B cell (primary cell): ENCODE measurements at regions not wholly inside any gene's neighbourhood (a gene's known extent, or its start where the extent isn't known, plus 50 kb on each side); places are given as distances from the start of the nearest gene placed in this dataset.

ENCODE experiments used
- ATAC-seq: fragments of 200-7000 bp; cut with Tn5 transposase; one replicate; pipeline ENCODE4 v1.10.0; 2021; ENCODE audit warnings: low read depth, mild to moderate bottlenecking, moderate number of reproducible peaks, moderate library complexity
- CTCF ChIA-PET: fragments of 350-600 bp; sonication (Branson Sonifier 250); formaldehyde crosslinking; loops from one replicate; lab custom pipeline; 2021; ENCODE audit warnings: antibody characterized with exemption, inconsistent platforms; lab: Charles Lee
- POLR2A ChIA-PET: fragments of 350-600 bp; sonication (Branson Sonifier 250); formaldehyde crosslinking; loops from one replicate; lab custom pipeline; 2021; ENCODE audit warnings: antibody characterized with exemption; lab: Charles Lee
- DNase-seq: peaks from one replicate; pipeline ENCODE4 v3.0.0; 2013
- H2AFZ ChIP-seq: 2 replicates; pipeline ENCODE4 v1.6.1; 2012; ENCODE audit warnings: mild to moderate bottlenecking, low read depth, low read length; ENCODE audit not compliant: insufficient read depth, poor library complexity, severe bottlenecking
- H3K27ac ChIP-seq, 2 donors: 1 replicate in 1 of 2; 2 replicates in 1 of 2; pipeline ENCODE4 v1.5.1; 2012 to 2013; ENCODE audit warnings: low read length in 2 of 2, mild to moderate bottlenecking in 2 of 2, moderate library complexity in 1 of 2
- H3K27me3 ChIP-seq, 4 experiments: fragments of 200-600 bp in 1 of 4; sonication (generic) in 1 of 4; replicated peaks in 1 of 4; 1 replicate in 2 of 4; 2 replicates in 2 of 4; pipeline versions ENCODE4 v1.6.1 to v1.7.0; 2013 to 2016; ENCODE audit warnings: low read length in 3 of 4, mild to moderate bottlenecking in 2 of 4, mixed read lengths in 1 of 4, moderate library complexity in 1 of 4; ENCODE audit not compliant: insufficient read depth in 4 of 4, control insufficient read depth in 3 of 4; ENCODE audit errors: control extremely low read depth in 1 of 4
- H3K36me3 ChIP-seq, 2 experiments: replicated peaks in 1 of 2; 1 replicate in 1 of 2; 2 replicates in 1 of 2; pipeline versions ENCODE4 v1.6.1 to v1.7.1; 2013; ENCODE audit warnings: low read length in 1 of 2; ENCODE audit not compliant: insufficient read depth in 2 of 2, control insufficient read depth in 1 of 2; ENCODE audit errors: control extremely low read depth in 1 of 2, extremely low read depth in 1 of 2
- H3K4me1 ChIP-seq, 2 donors: fragments of 200-600 bp in 1 of 2; sonication (generic) in 1 of 2; 1 replicate in 1 of 2; 2 replicates in 1 of 2; pipeline versions ENCODE4 v1.5.1 to v1.6.1; 2013 to 2017; ENCODE audit warnings: low read length in 2 of 2; ENCODE audit not compliant: control insufficient read depth in 2 of 2, insufficient read depth in 2 of 2
- H3K4me2 ChIP-seq: replicated peaks from 2 replicates; pipeline ENCODE3; 2012; ENCODE audit warnings: mild to moderate bottlenecking, low read depth, low read length; ENCODE audit not compliant: poor library complexity, severe bottlenecking
- H3K4me3 ChIP-seq, 5 experiments: fragments of 200-600 bp in 1 of 5; sonication (generic) in 1 of 5; 1 replicate in 3 of 5; 2 replicates in 2 of 5; pipeline versions ENCODE4 v1.5.1 to v1.7.0; 2011 to 2016; ENCODE audit warnings: low read length in 4 of 5, mild to moderate bottlenecking in 4 of 5, low read depth in 2 of 5, control low read depth in 1 of 5, moderate library complexity in 1 of 5; ENCODE audit not compliant: insufficient read depth in 1 of 5; ENCODE audit errors: control extremely low read depth in 1 of 5, extremely low read depth in 1 of 5
- H3K79me2 ChIP-seq: fragments of 200-600 bp; sonication (generic); one replicate; pipeline ENCODE4 v1.6.0; 2016; ENCODE audit warnings: low read length; ENCODE audit not compliant: control insufficient read depth, insufficient read depth
- H3K9ac ChIP-seq: fragments of 200-600 bp; sonication (generic); 2 replicates; pipeline ENCODE4 v1.6.1; 2017; ENCODE audit warnings: mild to moderate bottlenecking, low read length, moderate library complexity
- H3K9me3 ChIP-seq, 3 donors: one replicate each; pipeline versions ENCODE4 v1.6.1 to v1.7.1; 2013; ENCODE audit warnings: low read length in 2 of 3; ENCODE audit not compliant: control insufficient read depth in 2 of 3, insufficient read depth in 1 of 3; ENCODE audit errors: control extremely low read depth in 1 of 3
- H4K20me1 ChIP-seq: 2 replicates; pipeline ENCODE4 v1.6.0; 2012; ENCODE audit warnings: mild to moderate bottlenecking, low read length; ENCODE audit not compliant: insufficient read depth, control insufficient read depth, poor library complexity, severe bottlenecking
- H3K27ac Mint-ChIP-seq: one replicate; pipeline ENCODE4 v1.8.0; 2021; ENCODE audit warnings: mixed read lengths
- H3K27me3 Mint-ChIP-seq: one replicate; pipeline ENCODE4 v1.8.0; 2021; ENCODE audit warnings: mixed read lengths
- H3K4me1 Mint-ChIP-seq: one replicate; pipeline ENCODE4 v1.8.0; 2021; ENCODE audit warnings: mixed read lengths
- H3K4me3 Mint-ChIP-seq: one replicate; pipeline ENCODE4 v1.8.0; 2021; ENCODE audit warnings: mixed read lengths
- H3K9me3 Mint-ChIP-seq: one replicate; pipeline ENCODE4 v1.8.0; 2022; ENCODE audit warnings: mixed read lengths; ENCODE audit not compliant: insufficient read depth
- CTCF ChIP-seq: fragments of 200-600 bp; IDR thresholded peaks from one replicate; pipeline ENCODE4 v1.8.0; 2022; ENCODE audit warnings: antibody characterized with exemption, mild to moderate bottlenecking
- EZH2 ChIP-seq: IDR thresholded peaks from 2 replicates; pipeline ENCODE4 v1.6.1; 2012; ENCODE audit warnings: borderline replicate concordance, low read depth, mild to moderate bottlenecking, moderate library complexity, low read length; ENCODE audit not compliant: insufficient read depth, poor library complexity, severe bottlenecking
- WGBS: methylation state at CpG from one replicate; pipeline ENCODE4 v1.1.5; 2013; ENCODE audit warnings: missing lambda C conversion rate; ENCODE audit not compliant: insufficient coverage; 5-methylcytosine and 5-hydroxymethylcytosine counted together
- intact Hi-C: fragments of 100-400 bp; cut with micrococcal nuclease; formaldehyde crosslinking; loops from one replicate; pipeline ENCODE4 v1.10.0; 2022

DNA sequence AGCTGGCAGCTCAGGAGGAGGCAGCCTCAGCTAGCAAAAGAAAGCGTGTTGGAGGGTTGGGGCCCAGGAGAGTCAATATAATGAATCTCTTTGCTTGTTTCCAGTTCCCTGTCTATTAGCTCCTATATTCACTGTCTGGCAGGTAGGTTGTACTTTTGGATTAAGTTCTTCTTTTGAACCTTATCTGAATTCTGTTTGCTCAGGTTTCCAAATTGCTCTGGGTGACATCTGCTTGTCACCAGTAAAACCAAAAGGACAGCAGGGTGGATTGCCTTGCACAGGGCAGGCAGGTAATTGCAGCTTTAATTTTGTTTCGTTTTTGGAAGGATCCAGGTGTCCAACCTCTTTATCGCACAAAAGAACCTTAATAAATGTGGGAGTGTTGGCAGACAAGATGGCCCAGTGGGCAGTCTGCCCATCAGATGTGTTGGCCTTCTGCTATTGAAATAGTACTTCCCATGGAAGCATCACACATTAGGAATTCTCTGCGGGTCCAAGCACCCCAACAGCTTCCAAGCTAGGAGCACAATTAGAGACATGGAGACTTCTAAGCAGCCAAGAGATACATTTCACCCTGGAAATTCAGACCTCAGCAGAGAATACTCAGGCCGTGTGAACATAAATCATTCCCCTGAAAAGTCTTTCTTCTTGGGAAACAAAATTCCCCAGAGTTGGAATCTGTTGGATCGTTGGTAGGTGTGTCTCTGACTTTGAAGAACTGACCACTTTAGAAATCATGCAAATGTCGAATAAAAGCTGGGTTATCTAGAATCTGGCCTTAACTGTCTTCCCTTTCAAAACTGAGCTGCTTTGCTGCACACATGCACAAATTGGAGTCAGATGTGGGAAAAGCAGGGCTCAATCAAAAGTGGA is 286.9 kb upstream of the BMP2 start:
- CTCF ChIA-PET, result no interaction called here
- DNase-seq (no peak), ATAC-seq (no peak)
- H3K9me3 ChIP-seq, result peaks cover 0 to 2% (median 0%) of the 10 kb centered on the region in 3 donors
- H2AFZ ChIP-seq, result no peak overlapping the region
- no peak overlapping the region for H3K4me2 ChIP-seq
- H3K4me1 ChIP-seq, result no peaks in the 10 kb centered on the region
- no peaks in the 10 kb centered on the region for H4K20me1 ChIP-seq
- POLR2A ChIA-PET, result no interaction called here
- Mint-ChIP-seq H3K4me3 (no peak overlapping the region), H3K9me3 (no peaks in the 10 kb centered on the region), H3K27ac (no peak overlapping the region), H3K27me3 (no peaks in the 10 kb centered on the region), H3K4me1 (no peaks in the 10 kb centered on the region)
- no peaks in the 10 kb centered on the region for H3K27me3 ChIP-seq
- no peak overlapping the region for H3K27ac ChIP-seq
- WGBS, result 83% methylated on average over 4 of the region's 7 CpGs
- no peak overlapping the region for H3K9ac ChIP-seq
- intact Hi-C loops, result no loop called here
- H3K79me2 ChIP-seq, result no peaks in the 10 kb centered on the region
- H3K4me3 ChIP-seq, result no peak overlapping the region
- H3K36me3 ChIP-seq, result no peaks in the 10 kb centered on the region
- no peak for TF ChIP-seq CTCF
- TF ChIP-seq EZH2, result no peak

- ChIA-PET POLR2A (no interaction called here), CTCF (no interaction called here)
- Histone ChIP-seq H3K36me3 (no peaks in the 10 kb centered on the region), H4K20me1 (no peaks in the 10 kb centered on the region), H3K27ac (no peak overlapping the region), H2AFZ (no peak overlapping the region), H3K9ac (no peak overlapping the region), H3K27me3 (no peaks in the 10 kb centered on the region), H3K4me2 (no peak overlapping the region), H3K4me1 (no peaks in the 10 kb centered on the region), H3K4me3 (no peak overlapping the region), H3K9me3 (no peaks in the 10 kb centered on the region), H3K79me2 (no peaks in the 10 kb centered on the region)
- no peaks in the 10 kb centered on the region for H3K27me3 Mint-ChIP-seq
- no peak for DNase-seq
- intact Hi-C loops, result no loop called here
- no peaks in the 10 kb centered on the region for H3K9me3 Mint-ChIP-seq
- ATAC-seq, result no peak
- no peaks in the 10 kb centered on the region for H3K4me1 Mint-ChIP-seq
- no peak for TF ChIP-seq CTCF
- no peak for TF ChIP-seq EZH2
- no peak overlapping the region for H3K27ac Mint-ChIP-seq
- H3K4me3 Mint-ChIP-seq, result no peak overlapping the region
Observed at GRCh38 chr20:6473197-6473596, 294.3 kb upstream of the BMP2 start.
